Naive thymus-derived CD8-positive, alpha-beta T cell (primary cell): ENCODE measurements at regions not wholly inside any gene's neighbourhood (a gene's known extent, or its start where the extent isn't known, plus 50 kb on each side); places are given as distances from the start of the nearest gene placed in this dataset.

Experiments used
- ATAC-seq, 2 donors: fragments of 150-1000 bp; cut with Tn5 transposase in 1 of 2; sonication (Bioruptor Pico), chemical (Tn5 transposase) in 1 of 2; 1 replicate in 1 of 2; 2 replicates in 1 of 2; pipeline ENCODE4 v1.10.0; 2021; ENCODE audit warnings: mild to moderate bottlenecking in 2 of 2, moderate library complexity in 2 of 2
- POLR2A ChIA-PET: fragments of 350-600 bp; sonication (Branson Sonifier 250); formaldehyde crosslinking; loops from one replicate; lab custom pipeline; 2021; ENCODE audit warnings: antibody characterized with exemption; lab: Charles Lee
- DNase-seq, 10 donors: peaks; one replicate each; pipeline versions ENCODE4 v3.0.0 to v3.0.0-alpha.2; 2020 to 2022
- H3K27ac Mint-ChIP-seq, 10 donors: one replicate each; pipeline ENCODE4 v1.8.0; 2020 to 2022; ENCODE audit warnings: mild to moderate bottlenecking in 10 of 10, mixed read lengths in 10 of 10, moderate library complexity in 4 of 10, inconsistent platforms in 1 of 10
- H3K27me3 Mint-ChIP-seq, 5 donors: one replicate each; pipeline ENCODE4 v1.8.0; 2021 to 2022; ENCODE audit warnings: mixed read lengths in 5 of 5
- H3K36me3 Mint-ChIP-seq, 3 donors: one replicate each; pipeline ENCODE4 v1.8.0; 2020 to 2022; ENCODE audit warnings: mixed read lengths in 3 of 3, mild to moderate bottlenecking in 2 of 3, inconsistent platforms in 1 of 3
- H3K4me1 Mint-ChIP-seq, 4 donors: one replicate each; pipeline ENCODE4 v1.8.0; 2021 to 2022; ENCODE audit warnings: mixed read lengths in 4 of 4
- H3K4me3 Mint-ChIP-seq, 10 donors: one replicate each; pipeline ENCODE4 v1.8.0; 2020 to 2022; ENCODE audit warnings: mild to moderate bottlenecking in 10 of 10, mixed read lengths in 10 of 10, moderate library complexity in 6 of 10, inconsistent platforms in 1 of 10
- H3K9me3 Mint-ChIP-seq, 9 donors: one replicate each; pipeline ENCODE4 v1.8.0; 2020 to 2022; ENCODE audit warnings: mixed read lengths in 9 of 9, mild to moderate bottlenecking in 3 of 9, inconsistent platforms in 1 of 9, moderate library complexity in 1 of 9

DNA sequence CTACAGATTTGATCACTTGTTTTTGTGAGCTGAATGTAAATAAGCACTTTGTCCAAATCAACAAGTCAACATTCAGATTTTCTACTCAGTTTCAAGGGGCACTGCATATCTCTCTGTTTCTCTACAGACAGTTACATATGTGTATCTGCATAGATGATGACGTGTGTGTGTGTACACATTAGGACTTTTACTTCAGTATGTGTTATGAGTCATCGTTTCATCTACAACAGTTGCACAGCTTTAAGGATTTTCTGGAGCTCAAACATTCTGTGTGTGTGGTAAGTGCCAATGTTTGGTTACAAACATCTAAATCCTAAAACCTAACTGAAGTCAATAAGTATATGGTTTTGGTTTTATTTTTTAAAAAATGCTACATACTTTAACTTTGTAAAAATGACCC lies 494.5 kb upstream of the PBX1 start:
- no peak for ATAC-seq
- DNase-seq: no peak
- Mint-ChIP-seq H3K4me1 (no peaks in the 10 kb centered on the region), H3K9me3 (peaks cover 4 to 28% (median 12%) of the 10 kb centered on the region in 9 donors), H3K4me3 (no peak overlapping the region), H3K36me3 (no peaks in the 10 kb centered on the region), H3K27me3 (no peaks in the 10 kb centered on the region), H3K27ac (no peak overlapping the region)
- POLR2A ChIA-PET: no interaction called here

DNA sequence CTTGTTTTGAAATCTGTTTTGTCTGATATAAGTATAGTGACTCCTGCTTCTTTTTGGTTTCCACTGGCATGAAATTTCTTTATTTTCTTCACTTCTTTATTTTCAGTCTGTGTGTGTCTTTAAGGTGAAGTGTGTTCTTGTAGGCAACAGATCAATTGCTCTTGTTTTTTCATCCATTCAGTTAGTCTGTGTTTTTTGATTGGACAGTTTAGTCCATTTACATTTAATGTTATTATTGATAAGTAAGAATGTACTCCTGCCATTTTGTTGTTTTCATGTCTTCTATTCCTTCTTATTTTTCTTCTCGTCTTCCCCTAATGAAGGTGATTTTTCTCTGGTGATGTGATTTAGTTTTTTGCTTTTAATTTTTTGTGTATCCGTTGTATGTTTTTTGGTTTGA lies 487.7 kb upstream of the PBX1 start:
- no peaks in the 10 kb centered on the region for H3K27me3 Mint-ChIP-seq
- H3K9me3 Mint-ChIP-seq: peaks cover 18 to 53% (median 40%) of the 10 kb centered on the region in 9 donors
- no peak overlapping the region for H3K4me3 Mint-ChIP-seq
- POLR2A ChIA-PET: no interaction called here
- H3K27ac Mint-ChIP-seq: no peak overlapping the region
- H3K36me3 Mint-ChIP-seq: peaks cover 0 to 16% (median 0%) of the 10 kb centered on the region in 3 donors
- no peak for DNase-seq
- H3K4me1 Mint-ChIP-seq: no peaks in the 10 kb centered on the region
- no peak for ATAC-seq

DNA sequence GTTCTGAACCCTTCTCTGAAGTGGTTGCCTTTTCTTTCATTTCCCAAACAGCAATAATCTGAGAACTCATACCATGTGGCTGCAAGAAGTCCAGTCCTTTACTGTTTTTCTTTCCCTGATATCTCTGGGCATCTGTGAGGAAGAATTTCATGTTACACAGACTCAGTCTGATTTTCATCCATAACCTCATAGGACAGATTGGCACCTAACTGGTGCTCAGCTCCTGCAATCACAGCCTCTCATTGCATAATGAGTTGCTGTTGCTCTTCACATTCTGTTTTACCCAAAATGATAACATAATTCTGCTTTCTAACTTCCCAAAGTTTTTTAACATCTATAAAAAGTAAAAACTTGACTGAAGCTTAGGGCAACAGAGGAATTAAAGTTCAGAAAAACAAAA lies 472.2 kb upstream of the PBX1 start:
- Mint-ChIP-seq H3K27ac (no peak overlapping the region), H3K4me3 (no peak overlapping the region), H3K27me3 (no peaks in the 10 kb centered on the region), H3K9me3 (peaks cover 0 to 37% (median 7%) of the 10 kb centered on the region in 9 donors), H3K36me3 (peaks cover 0 to 3% (median 0%) of the 10 kb centered on the region in 3 donors), H3K4me1 (no peaks in the 10 kb centered on the region)
- DNase-seq (no peak), ATAC-seq (no peak)
- POLR2A ChIA-PET: no interaction called here

DNA sequence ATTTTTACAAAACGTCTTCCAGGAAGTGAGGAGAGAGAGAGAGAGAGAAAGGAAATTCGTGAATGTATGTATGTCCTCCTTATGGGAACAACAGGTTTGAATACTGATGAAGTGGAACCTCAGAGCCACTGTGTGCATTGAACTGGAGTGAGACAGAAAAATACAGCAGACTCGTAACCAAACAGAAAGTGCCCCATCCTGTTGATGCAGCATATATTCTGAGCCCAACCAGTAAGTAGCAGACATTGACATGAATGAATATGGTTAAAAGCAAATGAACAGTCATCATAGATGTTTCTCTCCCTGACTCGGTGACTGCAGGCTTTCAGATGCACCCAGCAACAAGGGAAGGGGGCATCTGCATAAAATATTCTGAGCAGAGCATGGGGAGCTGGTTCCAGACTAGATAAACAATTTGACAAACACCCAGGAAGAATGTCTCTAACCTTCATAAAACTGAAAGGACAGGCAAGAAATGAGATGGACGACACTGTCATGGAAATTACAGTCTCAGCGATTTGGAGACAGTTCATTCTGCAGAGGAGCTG lies 471.0 kb upstream of the PBX1 start:
- no peaks in the 10 kb centered on the region for H3K4me1 Mint-ChIP-seq
- no peaks in the 10 kb centered on the region for H3K27me3 Mint-ChIP-seq
- ATAC-seq (no peak), DNase-seq (no peak)
- H3K4me3 Mint-ChIP-seq: no peak overlapping the region
- POLR2A ChIA-PET: no interaction called here
- H3K36me3 Mint-ChIP-seq: peaks cover 0 to 3% (median 0%) of the 10 kb centered on the region in 3 donors
- no peak overlapping the region for H3K27ac Mint-ChIP-seq
- H3K9me3 Mint-ChIP-seq: peaks cover 0 to 37% (median 10%) of the 10 kb centered on the region in 9 donors

DNA sequence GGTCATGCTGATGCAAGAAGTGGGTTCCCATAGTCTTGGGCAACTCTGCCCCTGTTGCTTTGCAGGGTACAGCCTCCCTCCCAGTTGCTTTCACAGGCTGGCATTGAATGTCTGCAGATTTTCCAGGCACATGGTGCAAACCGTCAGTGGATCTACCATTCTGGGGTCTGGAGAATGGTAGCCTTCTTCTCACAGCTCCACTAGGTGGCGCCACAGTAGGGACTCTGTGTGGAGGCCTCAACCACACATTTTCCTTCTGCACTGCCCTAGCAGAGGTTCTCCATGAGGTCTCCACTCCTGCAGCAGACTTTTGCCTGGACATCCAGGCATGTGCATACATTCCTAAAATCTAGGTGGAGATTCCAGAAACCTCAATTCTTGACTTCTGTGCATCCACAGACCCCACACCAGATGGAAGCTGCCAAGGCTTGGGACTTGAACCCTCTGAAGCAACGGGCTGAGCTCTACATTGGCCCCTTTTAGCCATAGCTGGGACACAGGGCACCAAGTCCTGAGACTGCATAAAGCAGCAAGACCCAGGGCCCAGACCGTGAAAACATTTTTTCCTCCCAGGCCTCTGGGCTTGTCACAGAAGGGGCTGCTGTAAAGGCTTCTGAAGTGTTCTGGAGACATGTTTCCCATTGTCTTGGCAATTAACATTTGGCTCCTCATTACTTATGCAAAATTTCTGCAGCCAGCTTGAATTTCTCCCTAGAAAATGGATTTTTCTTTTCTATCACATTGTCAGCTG lies 466.2 kb upstream of the PBX1 start:
- H3K27ac Mint-ChIP-seq: no peak overlapping the region
- POLR2A ChIA-PET: no interaction called here
- H3K4me3 Mint-ChIP-seq: no peak overlapping the region
- H3K36me3 Mint-ChIP-seq: peaks cover 0 to under 1% (median 0%) of the 10 kb centered on the region in 3 donors
- ATAC-seq (no peak), DNase-seq (peak in 1 of 10 donors; percentile 38)
- H3K27me3 Mint-ChIP-seq: no peaks in the 10 kb centered on the region
- no peaks in the 10 kb centered on the region for H3K4me1 Mint-ChIP-seq
- peaks cover 4 to 38% (median 12%) of the 10 kb centered on the region in 9 donors for H3K9me3 Mint-ChIP-seq

DNA sequence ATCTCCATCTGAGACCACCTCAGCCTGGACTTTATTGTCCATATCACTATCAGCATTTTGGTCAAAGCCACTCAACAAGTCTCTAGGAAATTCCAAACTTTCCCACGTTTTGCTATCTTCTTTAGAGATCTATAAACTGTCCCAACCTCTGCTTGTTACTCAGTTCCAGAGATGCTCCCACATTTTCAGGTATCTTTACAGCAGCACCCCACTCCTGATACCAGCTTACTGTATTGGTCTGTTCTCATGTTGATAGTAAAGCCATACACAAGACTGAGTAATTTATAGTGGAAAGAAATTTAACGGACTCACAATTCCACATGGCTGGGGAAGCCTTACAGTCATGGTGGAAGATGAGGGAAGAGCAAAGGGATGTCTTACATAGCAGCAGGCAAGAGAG lies 465.4 kb upstream of the PBX1 start:
- no peak for DNase-seq
- no peak for ATAC-seq
- Mint-ChIP-seq H3K36me3 (no peaks in the 10 kb centered on the region), H3K4me1 (no peaks in the 10 kb centered on the region), H3K4me3 (no peak overlapping the region), H3K27me3 (no peaks in the 10 kb centered on the region), H3K9me3 (peaks cover 3 to 37% (median 12%) of the 10 kb centered on the region in 9 donors), H3K27ac (no peak overlapping the region)
- POLR2A ChIA-PET: no interaction called here

DNA sequence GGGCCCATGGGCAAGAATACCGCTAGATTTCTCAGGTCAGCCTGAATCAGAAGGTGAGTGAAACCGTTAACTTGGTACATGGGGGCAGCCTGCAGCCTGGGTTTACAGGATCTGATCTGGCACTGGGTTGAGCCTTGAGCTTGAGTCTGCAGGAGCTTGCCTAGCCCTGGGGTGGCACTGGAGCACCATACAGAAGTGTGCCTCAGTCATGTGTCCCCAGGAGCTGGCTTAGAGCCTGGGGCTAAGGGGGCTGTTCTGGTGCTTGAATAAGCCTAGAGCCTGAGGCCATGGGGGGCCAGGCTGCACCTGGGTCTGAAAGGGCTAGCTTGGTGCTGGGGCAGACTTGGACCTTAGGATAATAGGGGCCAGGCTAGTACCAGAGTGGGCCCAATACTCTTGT lies 457.2 kb upstream of the PBX1 start:
- DNase-seq: no peak
- H3K27ac Mint-ChIP-seq: no peak overlapping the region
- no peaks in the 10 kb centered on the region for H3K4me1 Mint-ChIP-seq
- H3K4me3 Mint-ChIP-seq: no peak overlapping the region
- H3K9me3 Mint-ChIP-seq: peaks cover 0 to 6% (median 2%) of the 10 kb centered on the region in 9 donors
- POLR2A ChIA-PET: no interaction called here
- H3K36me3 Mint-ChIP-seq: no peaks in the 10 kb centered on the region
- H3K27me3 Mint-ChIP-seq: no peaks in the 10 kb centered on the region
- no peak for ATAC-seq

DNA sequence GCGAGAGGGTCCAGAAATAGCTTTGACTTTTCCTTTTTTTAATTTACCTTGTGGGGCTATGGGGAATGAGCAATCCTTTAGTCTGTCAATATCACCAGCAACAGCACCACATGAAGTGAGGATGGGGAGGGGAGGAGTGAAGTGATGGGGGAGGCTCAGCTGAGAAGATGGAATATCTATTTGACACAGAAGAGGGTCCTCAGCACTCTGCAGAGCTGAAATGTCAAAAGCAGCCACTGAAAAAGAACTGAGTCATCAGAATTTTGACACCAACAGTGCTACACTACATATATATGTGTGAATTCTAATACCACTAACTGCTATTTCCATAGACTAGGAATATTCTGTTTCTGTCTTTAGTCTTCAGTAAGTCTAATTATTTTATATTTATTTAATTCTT lies 427.0 kb upstream of the PBX1 start:
- Mint-ChIP-seq H3K36me3 (no peaks in the 10 kb centered on the region), H3K4me1 (no peaks in the 10 kb centered on the region)

DNA sequence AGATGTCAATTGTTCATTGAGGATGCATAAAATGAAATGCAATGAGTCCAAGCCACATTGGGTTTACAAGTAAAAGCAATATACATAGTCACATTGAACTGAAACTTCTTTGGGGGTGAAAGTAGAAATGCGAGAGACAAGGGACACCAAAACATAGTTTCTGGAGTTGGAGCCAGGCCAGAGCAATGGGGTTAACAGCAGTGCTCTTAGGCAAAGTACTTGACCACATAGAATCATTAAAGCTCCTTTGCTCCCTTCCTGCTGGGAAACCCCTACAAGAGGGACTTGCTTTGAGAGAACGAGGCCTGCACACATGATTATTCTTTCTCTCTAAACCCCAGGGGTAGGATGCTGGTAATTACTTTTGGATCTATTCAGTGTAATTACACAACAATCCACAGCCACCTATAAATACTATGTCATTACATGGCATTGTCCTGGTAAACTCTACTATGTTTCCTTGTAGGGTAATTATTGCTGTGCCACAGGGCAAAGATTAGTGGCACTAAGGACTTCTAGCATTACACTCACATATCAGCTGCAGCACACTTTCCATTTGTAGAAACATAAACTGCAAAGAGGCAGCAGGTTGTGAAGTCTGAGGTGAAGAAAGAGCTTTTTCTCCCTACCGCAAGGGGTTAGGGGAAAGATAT lies 421.6 kb upstream of the PBX1 start:
- H3K27me3 Mint-ChIP-seq: no peaks in the 10 kb centered on the region
- no peak overlapping the region for H3K27ac Mint-ChIP-seq
- H3K9me3 Mint-ChIP-seq: peaks cover 0 to 17% (median 2%) of the 10 kb centered on the region in 9 donors
- POLR2A ChIA-PET: no interaction called here
- no peak for DNase-seq
- ATAC-seq: no peak
- no peak overlapping the region for H3K4me3 Mint-ChIP-seq
- no peaks in the 10 kb centered on the region for H3K4me1 Mint-ChIP-seq
- no peaks in the 10 kb centered on the region for H3K36me3 Mint-ChIP-seq

More for the DNA sequence above, 427.0 kb upstream of the PBX1 start:
- H3K27me3 Mint-ChIP-seq: no peaks in the 10 kb centered on the region
- H3K27ac Mint-ChIP-seq: no peak overlapping the region
- no peak overlapping the region for H3K4me3 Mint-ChIP-seq
- POLR2A ChIA-PET: no interaction called here
- no peak for DNase-seq
- peaks cover 2 to 33% (median 6%) of the 10 kb centered on the region in 9 donors for H3K9me3 Mint-ChIP-seq
- no peak for ATAC-seq

DNA sequence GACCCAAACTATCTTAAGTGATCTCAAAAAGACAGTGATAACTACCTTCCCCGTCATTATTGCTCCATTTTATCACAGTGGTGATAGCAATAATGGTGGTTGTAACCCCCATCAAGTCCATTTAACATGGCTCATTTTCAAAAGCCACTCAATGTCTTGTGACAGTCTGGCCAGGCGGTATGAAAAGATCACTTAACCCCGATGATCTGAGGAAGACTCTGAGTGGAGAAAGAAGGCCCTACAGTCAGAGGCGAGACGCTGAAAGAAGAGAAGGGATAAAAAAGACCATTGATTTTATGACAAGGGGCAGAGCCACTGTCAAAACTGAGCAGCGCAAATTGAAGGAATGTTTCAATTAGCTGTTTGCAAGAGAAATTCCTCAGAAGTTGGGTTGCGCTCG lies 417.2 kb upstream of the PBX1 start:
- ATAC-seq (no peak), DNase-seq (no peak)
- Mint-ChIP-seq H3K4me3 (no peak overlapping the region), H3K27me3 (no peaks in the 10 kb centered on the region), H3K4me1 (peaks cover 0 to 1% (median 0%) of the 10 kb centered on the region in 4 donors), H3K36me3 (peaks cover 0 to 5% (median 0%) of the 10 kb centered on the region in 3 donors), H3K9me3 (peaks cover 0 to 25% (median 8%) of the 10 kb centered on the region in 9 donors), H3K27ac (no peak overlapping the region)
- POLR2A ChIA-PET: no interaction called here

DNA sequence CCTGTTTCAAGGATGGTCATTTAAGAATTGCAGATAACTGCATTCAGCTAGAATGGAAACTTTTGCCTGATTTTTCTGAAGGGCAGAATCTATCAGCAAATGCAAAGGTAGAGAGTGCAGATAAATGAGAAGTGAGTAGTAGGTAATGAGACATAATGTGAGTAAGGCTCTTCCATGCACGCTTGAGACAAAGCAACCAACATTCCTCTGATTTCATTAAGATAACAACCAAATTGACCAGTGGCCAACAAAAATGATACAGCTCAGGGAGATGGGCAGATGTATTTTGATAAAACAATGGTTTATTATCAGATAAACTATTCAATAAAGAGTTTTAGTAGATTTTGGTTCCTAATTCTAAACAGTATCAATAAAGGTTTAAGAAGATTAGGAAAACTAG lies 404.4 kb upstream of the PBX1 start:
- Mint-ChIP-seq H3K9me3 (peaks cover 0 to 34% (median 8%) of the 10 kb centered on the region in 9 donors), H3K27me3 (no peaks in the 10 kb centered on the region), H3K27ac (no peak overlapping the region), H3K4me1 (no peaks in the 10 kb centered on the region), H3K36me3 (no peaks in the 10 kb centered on the region), H3K4me3 (no peak overlapping the region)
- POLR2A ChIA-PET: no interaction called here
- ATAC-seq: no peak
- no peak for DNase-seq

DNA sequence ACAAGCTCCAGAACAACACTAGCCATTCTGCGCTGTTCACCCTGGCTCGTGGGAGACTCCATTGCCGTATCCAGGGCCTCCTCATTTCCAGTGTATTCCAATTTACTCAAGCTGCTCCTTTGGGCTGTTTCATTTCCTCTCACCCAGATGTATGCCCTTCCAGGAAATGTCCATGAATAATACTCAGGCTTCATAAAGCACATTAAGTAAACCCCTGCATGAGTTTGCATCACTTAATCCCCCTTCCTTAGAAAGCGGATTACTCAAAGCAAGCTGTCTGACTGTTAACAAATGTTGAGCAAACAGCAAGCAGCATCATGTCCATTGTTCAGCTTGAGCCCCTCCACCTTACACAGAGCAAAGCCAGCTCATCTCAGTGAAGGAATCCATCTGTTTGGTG lies 403.6 kb upstream of the PBX1 start:
- H3K36me3 Mint-ChIP-seq: no peaks in the 10 kb centered on the region
- POLR2A ChIA-PET: no interaction called here

DNA sequence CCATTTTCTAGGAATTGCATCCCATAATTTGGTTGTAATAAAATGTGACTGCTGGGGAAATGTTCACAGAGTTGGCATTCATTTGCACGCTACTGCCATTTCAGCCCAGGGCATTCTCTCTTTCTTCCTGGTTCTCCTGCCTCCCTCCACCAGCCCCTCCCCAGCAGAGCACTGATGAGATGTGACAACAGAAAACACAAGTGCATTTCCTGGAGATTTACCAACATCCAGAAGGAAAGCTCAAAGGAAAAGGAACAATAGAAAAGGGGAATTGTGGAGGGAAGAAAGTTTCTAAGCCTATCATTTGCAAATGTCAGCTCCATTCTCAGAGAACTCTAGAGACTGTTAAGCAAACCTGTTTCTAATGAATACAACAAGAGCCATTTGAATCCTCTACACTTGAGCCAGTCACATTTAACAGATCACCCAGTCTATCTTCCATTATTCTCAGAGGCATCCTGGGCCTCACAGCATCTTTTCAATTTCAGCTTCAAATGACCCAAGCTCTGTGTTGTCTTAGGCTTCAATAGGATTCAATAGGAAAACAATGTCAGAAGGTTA lies 395.6 kb upstream of the PBX1 start:
- POLR2A ChIA-PET: no interaction called here
- no peak for DNase-seq
- ATAC-seq: no peak
- Mint-ChIP-seq H3K9me3 (peaks cover 3 to 24% (median 16%) of the 10 kb centered on the region in 9 donors), H3K27me3 (peaks cover 0 to 2% (median 0%) of the 10 kb centered on the region in 5 donors), H3K4me1 (no peaks in the 10 kb centered on the region), H3K36me3 (peaks cover 0 to 1% (median 0%) of the 10 kb centered on the region in 3 donors), H3K27ac (no peak overlapping the region), H3K4me3 (no peak overlapping the region)

More for the DNA sequence above, 403.6 kb upstream of the PBX1 start:
- H3K4me1 Mint-ChIP-seq: no peaks in the 10 kb centered on the region
- no peak for DNase-seq
- H3K27me3 Mint-ChIP-seq: no peaks in the 10 kb centered on the region
- H3K4me3 Mint-ChIP-seq: no peak overlapping the region
- no peak overlapping the region for H3K27ac Mint-ChIP-seq
- ATAC-seq: no peak
- H3K9me3 Mint-ChIP-seq: peaks cover 4 to 34% (median 8%) of the 10 kb centered on the region in 9 donors
